HCT116 (cell line): ENCODE measurements at regions not wholly inside any gene's neighbourhood (a gene's known extent, or its start where the extent isn't known, plus 50 kb on each side); places are given as distances from the start of the nearest gene placed in this dataset.

ENCODE experiments used
- ATAC-seq: fragments of 200-7000 bp; cut with Tn5 transposase; 2 replicates; pipeline ENCODE4 v1.9.1; 2020; ENCODE audit warnings: mild to moderate bottlenecking, moderate library complexity
- BruUV-seq: library from RNA; stranded (reverse); fragments of 400-500 nt; replicated peaks from 2 replicates; lab custom pipeline; 2021; lab: Mats Ljungman, UMichigan
- CTCF ChIA-PET: fragments of 300-600 bp; sonication (Branson Sonifier 250); formaldehyde crosslinking; loops from one replicate; lab custom pipeline; 2021; ENCODE audit warnings: antibody characterized with exemption; lab: Charles Lee
- POLR2A ChIA-PET: fragments of 300-600, 350-600 bp; sonication (Branson Sonifier 250); formaldehyde crosslinking; loops from one replicate; lab custom pipeline; 2021; ENCODE audit warnings: antibody characterized with exemption; lab: Charles Lee
- RAD21 ChIA-PET, 2 experiments: fragments of 300-600 bp; sonication (Branson Sonifier 250); formaldehyde crosslinking; loops; one replicate each; lab custom pipeline; 2023; ENCODE audit warnings: low total read pairs in 2 of 2; ENCODE audit not compliant: uncharacterized antibody in 2 of 2, unreplicated experiment in 2 of 2, low non-redundant PET in 1 of 2; lab: Charles Lee
- DNase-seq: peaks from one replicate; pipeline ENCODE4 v3.0.0-alpha.2; 2010; ENCODE audit warnings: low read depth, low spot score
- H2AFZ ChIP-seq: fragments of 200-600 bp; shearing (Covaris generic), sonication (generic); 2 replicates; pipeline ENCODE4 v1.6.1; 2017; ENCODE audit warnings: low read depth, mixed run types, mixed read lengths, antibody characterized with exemption, low read length; ENCODE audit not compliant: poor library complexity, severe bottlenecking
- H3K27ac ChIP-seq: 2 replicates; pipeline ENCODE4 v1.5.1; 2012; ENCODE audit warnings: low read depth, low read length
- H3K27me3 ChIP-seq: fragments of 200-600 bp; sonication (generic); 2 replicates; pipeline ENCODE4 v1.6.1; 2016; ENCODE audit warnings: mixed run types, low read length, mixed read lengths; ENCODE audit not compliant: insufficient read depth
- H3K36me3 ChIP-seq, 2 experiments: fragments of 200-500 bp in 1 of 2; fragments of 200-600 bp in 1 of 2; sonication (Bioruptor generic) in 1 of 2; sonication (generic) in 1 of 2; 2 replicates each; pipeline versions ENCODE4 v1.5.1 to v1.6.1; 2014 to 2016; ENCODE audit warnings: low read length in 2 of 2, inconsistent platforms in 1 of 2, mixed read lengths in 1 of 2, mixed run types in 1 of 2; ENCODE audit not compliant: insufficient read depth in 2 of 2, control insufficient read depth in 1 of 2
- H3K4me1 ChIP-seq, 2 experiments: fragments of 200-600 bp in 1 of 2; sonication (generic) in 1 of 2; 2 replicates each; pipeline versions ENCODE4 v1.5.1 to v1.6.1; 2012 to 2017; ENCODE audit warnings: low read length in 2 of 2, inconsistent platforms in 1 of 2, mild to moderate bottlenecking in 1 of 2, mixed read lengths in 1 of 2, mixed run types in 1 of 2, moderate library complexity in 1 of 2; ENCODE audit not compliant: insufficient read depth in 2 of 2, control insufficient read depth in 1 of 2
- H3K4me2 ChIP-seq: fragments of 200-600 bp; sonication (generic); 2 replicates; pipeline ENCODE4 v1.6.1; 2017; ENCODE audit warnings: mixed run types, low read length, mixed read lengths
- H3K4me3 ChIP-seq, 2 experiments: fragments of 200-600 bp in 1 of 2; sonication (generic) in 1 of 2; replicated peaks in 1 of 2; 2 replicates each; pipeline ENCODE4 v1.5.1; 2011 to 2016; ENCODE audit warnings: low read length in 2 of 2, control low read depth in 1 of 2, low read depth in 1 of 2, mild to moderate bottlenecking in 1 of 2, mixed read lengths in 1 of 2, mixed run types in 1 of 2
- H3K79me2 ChIP-seq: fragments of 200-600 bp; sonication (generic); 2 replicates; pipeline ENCODE4 v1.6.1; 2017; ENCODE audit warnings: mild to moderate bottlenecking, mixed run types, low read length, moderate library complexity, mixed read lengths; ENCODE audit not compliant: insufficient read depth
- H3K9ac ChIP-seq: fragments of 200-600 bp; sonication (generic); 2 replicates; pipeline ENCODE4 v1.6.1; 2016; ENCODE audit warnings: low read length, mixed read lengths
- H3K9me2 ChIP-seq: fragments of 200-600 bp; sonication (generic), shearing (Covaris generic); 2 replicates; pipeline ENCODE4 v1.6.1; 2017; ENCODE audit warnings: mixed run types, mild to moderate bottlenecking, moderate library complexity; ENCODE audit not compliant: insufficient read depth
- H3K9me3 ChIP-seq, 2 experiments: fragments of 200-500 bp in 1 of 2; fragments of 200-600 bp in 1 of 2; sonication (Bioruptor generic) in 1 of 2; sonication (generic) in 1 of 2; 2 replicates each; pipeline ENCODE4 v1.6.1; 2014 to 2017; ENCODE audit warnings: low read length in 2 of 2, mixed read lengths in 2 of 2, inconsistent platforms in 1 of 2, low read depth in 1 of 2, mild to moderate bottlenecking in 1 of 2, mixed run types in 1 of 2, moderate library complexity in 1 of 2; ENCODE audit not compliant: control insufficient read depth in 1 of 2, insufficient read depth in 1 of 2
- H4K20me1 ChIP-seq: fragments of 200-600 bp; sonication (generic), shearing (Covaris generic); 2 replicates; pipeline ENCODE4 v1.6.1; 2017; ENCODE audit warnings: mixed run types, mild to moderate bottlenecking, moderate library complexity; ENCODE audit not compliant: insufficient read depth
- ATF3 ChIP-seq: IDR thresholded peaks from 2 replicates; pipeline ENCODE4 v1.6.1; 2012
- EGR1 ChIP-seq: IDR thresholded peaks from 2 replicates; pipeline ENCODE4 v1.6.1; 2012; ENCODE audit warnings: low read depth
- ELF1 ChIP-seq: IDR thresholded peaks from 2 replicates; pipeline ENCODE4 v1.6.1; 2012; ENCODE audit warnings: low read depth, borderline replicate concordance
- EZH2phosphoT487 ChIP-seq: fragments of 200-600 bp; IDR thresholded peaks from 2 replicates; pipeline ENCODE4 v1.6.1; 2018; ENCODE audit warnings: antibody characterized with exemption, borderline replicate concordance
- JUND ChIP-seq: IDR thresholded peaks from 2 replicates; pipeline ENCODE4 v1.6.1; 2012
- POLR2A ChIP-seq: IDR thresholded peaks from 2 replicates; pipeline ENCODE4 v1.7.0; 2011; ENCODE audit warnings: borderline replicate concordance; ENCODE audit not compliant: insufficient read depth, insufficient read length; ENCODE audit errors: extremely low read depth
- POLR2AphosphoS5 ChIP-seq: IDR thresholded peaks from 2 replicates; pipeline ENCODE4 v1.6.1; 2011; ENCODE audit warnings: mild to moderate bottlenecking, low read depth, low read length, moderate library complexity
- REST ChIP-seq: IDR thresholded peaks from 2 replicates; pipeline ENCODE4 v1.6.1; 2012; ENCODE audit warnings: low read depth
- SIN3A ChIP-seq: IDR thresholded peaks from 2 replicates; pipeline ENCODE4 v1.6.1; 2012; ENCODE audit warnings: low read depth
- SP1 ChIP-seq: IDR thresholded peaks from 2 replicates; pipeline ENCODE4 v1.6.1; 2012; ENCODE audit warnings: low read depth
- TCF7L2 ChIP-seq: IDR thresholded peaks from 2 replicates; pipeline ENCODE4 v1.7.0; 2011; ENCODE audit warnings: borderline replicate concordance, inconsistent platforms; ENCODE audit not compliant: insufficient read depth, insufficient read length; ENCODE audit errors: extremely low read depth
- ZFX ChIP-seq: fragments of 450-650 bp; IDR thresholded peaks from 2 replicates; pipeline ENCODE4 v1.6.1; 2017
- intact Hi-C: fragments of 100-400 bp; cut with micrococcal nuclease; formaldehyde crosslinking; loops from 2 replicates; pipeline ENCODE4 v1.10.0; 2022

- no peak for TF ChIP-seq REST
These were observed 574.5 kb upstream of the TBL1XR1 start (continued) for GRCh38 chr3:177771780-177772179.

- no peak overlapping the region for H2AFZ ChIP-seq
- H3K9me3 ChIP-seq: no peaks in the 10 kb centered on the region
- CTCF ChIA-PET: no interaction called here
- RAD21 ChIA-PET: no interaction called here
- H3K4me1 ChIP-seq: peaks cover 0 to 8% of the 10 kb centered on the region in 2 experiments; a peak in 1 of 4 replicates
- no peak for TF ChIP-seq JUND
- TF ChIP-seq ZFX: no peak
- no peak for TF ChIP-seq POLR2AphosphoS5
- no peak for TF ChIP-seq REST
- no peak for TF ChIP-seq TCF7L2
- TF ChIP-seq ATF3: no peak
- TF ChIP-seq ELF1: no peak
- no peak for TF ChIP-seq EZH2phosphoT487
- no peak for TF ChIP-seq SIN3A
- no peak for TF ChIP-seq SP1
- TF ChIP-seq EGR1: no peak
- no peak for TF ChIP-seq POLR2A
- no TSS peak for BruUV-seq
- no peak overlapping the region for H3K27ac ChIP-seq
- no peaks in the 10 kb centered on the region for H3K9me2 ChIP-seq
- ATAC-seq (no peak), DNase-seq (no peak)
- H3K27me3 ChIP-seq: no peaks in the 10 kb centered on the region
- no peaks in the 10 kb centered on the region for H3K36me3 ChIP-seq
- intact Hi-C loops: no loop called here
- H3K4me3 ChIP-seq: no peak overlapping the region
- POLR2A ChIA-PET: no interaction called here
- no peak overlapping the region for H3K9ac ChIP-seq
- H4K20me1 ChIP-seq: no peaks in the 10 kb centered on the region
- no peak overlapping the region for H3K4me2 ChIP-seq
- no peaks in the 10 kb centered on the region for H3K79me2 ChIP-seq
These were observed 575.8 kb upstream of the TBL1XR1 start for GRCh38 chr3:177772908-177773557.
